ENCODE measurements at regions not wholly inside any gene's neighbourhood (a gene's known extent, or its start where the extent isn't known, plus 50 kb on each side); places are given as distances from the start of the nearest gene placed in this dataset.

DNA sequence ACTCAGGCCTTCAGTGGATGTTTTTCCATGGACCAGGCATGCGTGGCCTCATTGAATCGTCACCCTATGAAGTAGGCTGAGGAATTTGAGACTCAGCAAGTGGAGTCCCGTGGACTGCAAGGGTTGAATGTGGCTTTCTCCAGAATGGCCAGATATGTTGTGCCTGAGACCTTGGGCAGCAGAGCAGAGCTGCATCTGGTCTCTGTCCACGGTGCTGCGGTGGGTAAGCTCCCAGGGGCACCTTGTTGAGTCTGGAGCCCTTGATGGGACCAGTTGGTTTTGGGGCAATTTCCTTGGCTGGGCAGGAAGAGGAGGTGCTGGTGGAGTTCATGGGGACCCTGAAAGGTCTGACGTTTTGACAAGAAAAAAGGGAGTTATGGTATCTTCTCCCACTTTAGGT lies 368.1 kb upstream of the EEF2KMT start:
- WGBS, 3 donors: 76 to 79% (median 78%) methylated on average over 6 of the region's 6 CpGs
- no peaks in the 10 kb centered on the region for H3K27me3 ChIP-seq (ENCODE audit: control insufficient read depth in 3 of 3, insufficient read depth in 3 of 3, low read length in 3 of 3)
- no peak overlapping the region for H3K27ac ChIP-seq (ENCODE audit: low read depth in 1 of 3, low read length in 2 of 3)
- H3K9me3 ChIP-seq (ENCODE audit: control insufficient read depth in 2 of 2, insufficient read depth in 1 of 2, low read depth in 1 of 2, low read length in 1 of 2): no peaks in the 10 kb centered on the region
- FAIRE-seq (no peak), DNase-seq (no peak)
- H3K36me3 ChIP-seq (ENCODE audit: control insufficient read depth in 3 of 3, insufficient read depth in 2 of 3, low read depth in 1 of 3, low read length in 3 of 3): no peaks in the 10 kb centered on the region
- H3K4me1 ChIP-seq (ENCODE audit: control insufficient read depth in 3 of 3, insufficient read depth in 2 of 3, low read depth in 1 of 3, low read length in 2 of 3): no peaks in the 10 kb centered on the region
- no peak overlapping the region for H3K4me3 ChIP-seq (ENCODE audit: low read depth in 1 of 3, low read length in 3 of 3)

DNA sequence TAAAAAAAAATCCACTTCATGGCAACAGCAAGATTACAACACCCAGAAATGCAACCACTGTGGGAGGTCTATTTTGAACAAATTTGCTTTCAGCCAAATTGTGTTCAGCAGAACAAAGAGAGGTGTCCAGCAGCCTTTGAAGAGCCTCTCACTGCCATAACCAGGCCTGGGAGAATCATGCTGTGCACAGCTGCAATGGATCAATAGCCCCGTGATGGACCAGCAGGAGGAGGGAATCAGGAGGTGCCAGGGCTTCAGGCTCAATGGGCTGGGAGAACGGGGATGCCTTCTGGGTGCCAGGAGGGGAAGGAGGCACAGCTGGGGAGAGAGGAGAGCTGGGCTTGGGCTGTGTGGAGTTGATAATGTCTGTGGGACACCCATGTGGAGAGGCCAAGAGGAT lies 366.2 kb upstream of the EEF2KMT start:
- no peaks in the 10 kb centered on the region for H3K27me3 ChIP-seq (ENCODE audit: control insufficient read depth in 3 of 3, insufficient read depth in 3 of 3, low read length in 3 of 3)
- no peaks in the 10 kb centered on the region for H3K4me1 ChIP-seq (ENCODE audit: control insufficient read depth in 3 of 3, insufficient read depth in 2 of 3, low read depth in 1 of 3, low read length in 2 of 3)
- H3K36me3 ChIP-seq (ENCODE audit: control insufficient read depth in 3 of 3, insufficient read depth in 2 of 3, low read depth in 1 of 3, low read length in 3 of 3): no peaks in the 10 kb centered on the region
- 32 to 39% (median 33%) methylated on average over 2 of the region's 2 CpGs for WGBS, 3 donors
- no peak for FAIRE-seq
- H3K9me3 ChIP-seq (ENCODE audit: control insufficient read depth in 2 of 2, insufficient read depth in 1 of 2, low read depth in 1 of 2, low read length in 1 of 2): no peaks in the 10 kb centered on the region
- no peak for DNase-seq
- no peak overlapping the region for H3K27ac ChIP-seq (ENCODE audit: low read depth in 1 of 3, low read length in 2 of 3)
- H3K4me3 ChIP-seq (ENCODE audit: low read depth in 1 of 3, low read length in 3 of 3): no peak overlapping the region

DNA sequence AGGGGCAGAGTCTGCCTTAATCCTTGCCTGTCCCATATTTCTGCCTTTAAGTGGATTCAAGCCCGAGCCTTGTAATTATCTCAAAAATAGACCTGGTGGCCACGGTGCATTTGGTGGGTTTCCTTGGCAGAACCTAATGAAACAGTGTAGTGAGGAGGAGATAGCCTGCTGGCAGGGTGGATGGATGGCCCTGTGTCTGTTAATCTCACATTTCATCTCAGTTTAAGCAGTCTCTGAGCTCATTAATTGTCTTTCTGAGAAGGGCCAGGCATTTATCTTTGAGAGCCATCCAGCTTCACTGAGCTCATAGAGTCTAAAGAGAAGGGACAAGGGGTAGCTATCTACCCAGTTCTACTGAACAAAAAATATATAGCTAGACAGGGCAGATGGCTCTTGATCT lies 364.0 kb upstream of the EEF2KMT start:
- Histone ChIP-seq H3K27ac (ENCODE audit: low read depth in 1 of 3, low read length in 2 of 3) (no peak overlapping the region), H3K9me3 (ENCODE audit: control insufficient read depth in 2 of 2, insufficient read depth in 1 of 2, low read depth in 1 of 2, low read length in 1 of 2) (no peaks in the 10 kb centered on the region), H3K36me3 (ENCODE audit: control insufficient read depth in 3 of 3, insufficient read depth in 2 of 3, low read depth in 1 of 3, low read length in 3 of 3) (no peaks in the 10 kb centered on the region), H3K27me3 (ENCODE audit: control insufficient read depth in 3 of 3, insufficient read depth in 3 of 3, low read length in 3 of 3) (no peaks in the 10 kb centered on the region), H3K4me3 (ENCODE audit: low read depth in 1 of 3, low read length in 3 of 3) (no peak overlapping the region), H3K4me1 (ENCODE audit: control insufficient read depth in 3 of 3, insufficient read depth in 2 of 3, low read depth in 1 of 3, low read length in 2 of 3) (no peaks in the 10 kb centered on the region)
- 59 to 71% (median 64%) methylated on average over 2 of the region's 2 CpGs for WGBS, 3 donors
- DNase-seq: no peak
- FAIRE-seq: no peak

DNA sequence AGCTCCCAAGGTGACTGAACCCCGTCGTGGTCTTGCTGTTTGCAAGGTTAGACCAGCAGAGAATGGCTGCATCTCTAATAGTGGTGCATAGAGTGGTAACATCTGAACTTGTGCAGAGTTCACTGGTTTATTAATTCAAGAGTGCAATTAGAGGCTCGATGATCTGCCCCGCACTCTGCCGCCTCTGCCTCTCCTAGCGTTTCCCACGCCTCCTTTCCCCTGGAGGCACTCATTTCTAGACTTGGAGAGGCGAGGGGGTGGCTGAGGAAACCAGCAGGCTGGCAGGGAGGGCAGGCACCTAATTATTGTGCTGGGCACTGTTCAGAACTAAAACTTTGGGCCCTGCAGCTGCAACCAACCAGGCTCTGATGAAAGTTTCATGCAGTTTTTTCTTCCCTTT lies 363.5 kb upstream of the EEF2KMT start:
- no peaks in the 10 kb centered on the region for H3K36me3 ChIP-seq (ENCODE audit: control insufficient read depth in 3 of 3, insufficient read depth in 2 of 3, low read depth in 1 of 3, low read length in 3 of 3)
- WGBS, 3 donors: 57 to 69% (median 59%) methylated on average over 8 of the region's 8 CpGs
- H3K4me3 ChIP-seq (ENCODE audit: low read depth in 1 of 3, low read length in 3 of 3): no peak overlapping the region
- no peak overlapping the region for H3K27ac ChIP-seq (ENCODE audit: low read depth in 1 of 3, low read length in 2 of 3)
- no peaks in the 10 kb centered on the region for H3K4me1 ChIP-seq (ENCODE audit: control insufficient read depth in 3 of 3, insufficient read depth in 2 of 3, low read depth in 1 of 3, low read length in 2 of 3)
- FAIRE-seq (no peak), DNase-seq (no peak)
- H3K9me3 ChIP-seq (ENCODE audit: control insufficient read depth in 2 of 2, insufficient read depth in 1 of 2, low read depth in 1 of 2, low read length in 1 of 2): no peaks in the 10 kb centered on the region
- no peaks in the 10 kb centered on the region for H3K27me3 ChIP-seq (ENCODE audit: control insufficient read depth in 3 of 3, insufficient read depth in 3 of 3, low read length in 3 of 3)

DNA sequence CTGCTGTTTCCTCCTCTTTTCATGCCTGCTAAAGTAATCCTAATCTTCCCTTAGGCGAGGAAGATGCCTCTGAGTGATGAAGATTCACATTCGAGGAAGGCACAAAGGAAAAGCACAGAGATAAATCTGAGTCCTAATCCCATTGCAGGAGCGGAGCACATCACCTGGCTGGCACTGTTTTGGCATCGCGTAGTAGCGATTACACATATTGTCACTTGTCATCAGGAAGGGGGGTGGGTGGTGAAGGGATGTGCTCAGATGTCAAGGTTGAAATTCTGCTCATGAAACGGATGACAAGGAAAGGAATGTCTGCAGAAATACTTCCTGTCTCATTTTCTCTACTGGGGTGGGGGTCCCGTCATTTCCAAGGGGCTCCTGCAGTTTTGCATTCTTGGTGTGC lies 363.1 kb upstream of the EEF2KMT start:
- DNase-seq: no peak

DNA sequence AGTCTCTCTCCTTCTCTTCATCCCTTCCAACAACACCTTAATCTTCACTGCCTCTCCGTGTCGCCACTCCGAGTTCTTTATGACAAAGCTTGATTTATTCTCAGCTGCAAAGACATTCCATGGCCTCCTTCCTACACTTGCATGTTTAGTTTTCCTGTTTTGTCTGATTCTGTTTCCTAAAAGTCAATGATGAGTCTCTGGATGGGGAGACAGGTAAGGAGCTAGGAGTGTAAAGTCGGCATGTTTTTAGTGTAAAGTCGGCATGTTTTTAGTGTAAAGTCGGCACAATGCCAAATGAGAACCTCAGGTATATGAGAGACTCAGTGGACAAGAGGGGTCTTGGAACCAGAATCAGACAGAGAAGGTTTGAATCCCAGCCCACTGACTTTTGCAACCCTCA lies 362.3 kb upstream of the EEF2KMT start:
- no peak overlapping the region for H3K27ac ChIP-seq (ENCODE audit: low read depth in 1 of 3, low read length in 2 of 3)
- DNase-seq (no peak), FAIRE-seq (no peak)
- no peaks in the 10 kb centered on the region for H3K36me3 ChIP-seq (ENCODE audit: control insufficient read depth in 3 of 3, insufficient read depth in 2 of 3, low read depth in 1 of 3, low read length in 3 of 3)
- 73 to 92% (median 91%) methylated on average over 6 of the region's 6 CpGs for WGBS, 3 donors
- H3K27me3 ChIP-seq (ENCODE audit: control insufficient read depth in 3 of 3, insufficient read depth in 3 of 3, low read length in 3 of 3): no peaks in the 10 kb centered on the region
- no peak overlapping the region for H3K4me3 ChIP-seq (ENCODE audit: low read depth in 1 of 3, low read length in 3 of 3)
- no peaks in the 10 kb centered on the region for H3K9me3 ChIP-seq (ENCODE audit: control insufficient read depth in 2 of 2, insufficient read depth in 1 of 2, low read depth in 1 of 2, low read length in 1 of 2)
- H3K4me1 ChIP-seq (ENCODE audit: control insufficient read depth in 3 of 3, insufficient read depth in 2 of 3, low read depth in 1 of 3, low read length in 2 of 3): no peaks in the 10 kb centered on the region

More for the DNA sequence above, 363.1 kb upstream of the EEF2KMT start:
- WGBS, 3 donors: 65 to 70% (median 70%) methylated on average over 8 of the region's 8 CpGs
- no peak for FAIRE-seq
- H3K27me3 ChIP-seq (ENCODE audit: control insufficient read depth in 3 of 3, insufficient read depth in 3 of 3, low read length in 3 of 3): no peaks in the 10 kb centered on the region
- no peak overlapping the region for H3K27ac ChIP-seq (ENCODE audit: low read depth in 1 of 3, low read length in 2 of 3)
- no peaks in the 10 kb centered on the region for H3K4me1 ChIP-seq (ENCODE audit: control insufficient read depth in 3 of 3, insufficient read depth in 2 of 3, low read depth in 1 of 3, low read length in 2 of 3)
- no peaks in the 10 kb centered on the region for H3K36me3 ChIP-seq (ENCODE audit: control insufficient read depth in 3 of 3, insufficient read depth in 2 of 3, low read depth in 1 of 3, low read length in 3 of 3)
- no peak overlapping the region for H3K4me3 ChIP-seq (ENCODE audit: low read depth in 1 of 3, low read length in 3 of 3)
- no peaks in the 10 kb centered on the region for H3K9me3 ChIP-seq (ENCODE audit: control insufficient read depth in 2 of 2, insufficient read depth in 1 of 2, low read depth in 1 of 2, low read length in 1 of 2)

DNA sequence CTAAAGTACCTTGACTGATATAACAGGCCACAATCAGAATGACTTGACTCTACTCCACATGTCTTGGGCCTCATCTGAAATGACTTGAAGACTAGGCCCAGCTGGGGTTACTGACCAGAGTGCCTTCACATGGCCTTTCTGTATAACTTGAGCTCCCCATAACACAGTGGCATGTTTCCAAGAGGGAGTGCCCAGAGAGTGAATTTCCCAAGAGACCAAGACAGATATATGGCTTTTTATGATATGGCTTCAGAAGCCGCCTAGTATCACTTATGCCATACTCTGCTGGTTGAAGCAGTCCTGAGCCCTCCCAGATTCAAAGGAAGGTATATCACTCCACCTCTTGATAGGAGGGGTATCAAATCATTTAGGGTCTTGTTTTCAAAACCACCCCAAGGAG lies 357.5 kb upstream of the EEF2KMT start:
- no peaks in the 10 kb centered on the region for H3K9me3 ChIP-seq (ENCODE audit: control insufficient read depth in 2 of 2, insufficient read depth in 1 of 2, low read depth in 1 of 2, low read length in 1 of 2)
- H3K4me1 ChIP-seq (ENCODE audit: control insufficient read depth in 3 of 3, insufficient read depth in 2 of 3, low read depth in 1 of 3, low read length in 2 of 3): no peaks in the 10 kb centered on the region
- peaks cover 0 to 2% (median 0%) of the 10 kb centered on the region in 3 donors for H3K27me3 ChIP-seq (ENCODE audit: control insufficient read depth in 3 of 3, insufficient read depth in 3 of 3, low read length in 3 of 3)
- no peaks in the 10 kb centered on the region for H3K36me3 ChIP-seq (ENCODE audit: control insufficient read depth in 3 of 3, insufficient read depth in 2 of 3, low read depth in 1 of 3, low read length in 3 of 3)
- FAIRE-seq (no peak), DNase-seq (no peak)
- WGBS, 3 donors: 61 to 87% (median 62%) methylated on average over 1 of the region's 1 CpG
- no peak overlapping the region for H3K27ac ChIP-seq (ENCODE audit: low read depth in 1 of 3, low read length in 2 of 3)
- H3K4me3 ChIP-seq (ENCODE audit: low read depth in 1 of 3, low read length in 3 of 3): no peak overlapping the region

DNA sequence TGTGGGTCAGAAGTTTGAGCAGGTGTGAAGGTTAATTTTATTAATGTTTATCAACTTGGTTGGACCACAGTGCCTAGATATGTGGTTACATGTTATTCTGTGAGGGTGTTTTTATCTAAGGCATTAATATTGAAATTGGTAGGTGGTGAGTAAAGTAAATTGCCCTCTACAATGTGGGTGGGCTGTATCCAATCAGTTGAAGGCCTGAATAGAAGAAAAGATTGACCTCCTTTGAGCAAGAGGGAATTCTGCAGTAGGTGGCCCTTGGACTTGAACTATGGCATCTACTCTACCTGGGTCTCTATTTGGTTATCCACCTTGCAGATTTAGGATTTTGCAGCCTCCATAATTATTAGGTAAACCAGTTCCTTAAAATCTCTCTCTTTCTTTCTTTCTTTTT lies 356.8 kb upstream of the EEF2KMT start:
- Histone ChIP-seq H3K36me3 (ENCODE audit: control insufficient read depth in 3 of 3, insufficient read depth in 2 of 3, low read depth in 1 of 3, low read length in 3 of 3) (no peaks in the 10 kb centered on the region), H3K9me3 (ENCODE audit: control insufficient read depth in 2 of 2, insufficient read depth in 1 of 2, low read depth in 1 of 2, low read length in 1 of 2) (no peaks in the 10 kb centered on the region), H3K27me3 (ENCODE audit: control insufficient read depth in 3 of 3, insufficient read depth in 3 of 3, low read length in 3 of 3) (peaks cover 0 to 2% (median 0%) of the 10 kb centered on the region in 3 donors), H3K4me1 (ENCODE audit: control insufficient read depth in 3 of 3, insufficient read depth in 2 of 3, low read depth in 1 of 3, low read length in 2 of 3) (no peaks in the 10 kb centered on the region), H3K27ac (ENCODE audit: low read depth in 1 of 3, low read length in 2 of 3) (no peak overlapping the region), H3K4me3 (ENCODE audit: low read depth in 1 of 3, low read length in 3 of 3) (no peak overlapping the region)
- DNase-seq (no peak), FAIRE-seq (no peak)

DNA sequence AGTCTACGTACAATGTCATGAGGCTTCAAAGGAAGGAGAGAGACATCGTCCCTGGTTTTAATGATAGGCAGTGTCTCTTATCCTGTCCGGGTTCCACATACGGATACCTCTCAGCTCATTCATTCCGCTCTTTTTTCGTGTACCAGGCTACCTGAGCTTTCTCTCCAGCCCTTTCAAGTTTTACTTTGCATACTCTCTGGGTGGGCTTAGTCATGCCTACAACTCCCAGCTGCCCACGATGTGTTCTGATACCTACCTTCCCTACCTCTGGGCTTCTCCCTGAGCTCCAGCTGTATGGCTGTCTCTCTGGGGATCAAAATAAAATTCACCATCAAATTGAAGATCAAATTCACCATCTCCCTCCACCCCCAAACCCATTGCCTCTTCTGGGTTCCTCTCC lies 354.0 kb upstream of the EEF2KMT start:
- whole genome bisulfite sequencing, 3 donors: 42 to 53% (median 44%) methylated on average over 7 of the region's 7 CpGs
- FAIRE-seq: no peak
- Histone ChIP-seq H3K36me3 (ENCODE audit: control insufficient read depth in 3 of 3, insufficient read depth in 2 of 3, low read depth in 1 of 3, low read length in 3 of 3) (no peaks in the 10 kb centered on the region), H3K4me3 (ENCODE audit: low read depth in 1 of 3, low read length in 3 of 3) (no peak overlapping the region), H3K9me3 (ENCODE audit: control insufficient read depth in 2 of 2, insufficient read depth in 1 of 2, low read depth in 1 of 2, low read length in 1 of 2) (no peaks in the 10 kb centered on the region), H3K4me1 (ENCODE audit: control insufficient read depth in 3 of 3, insufficient read depth in 2 of 3, low read depth in 1 of 3, low read length in 2 of 3) (no peaks in the 10 kb centered on the region), H3K27me3 (ENCODE audit: control insufficient read depth in 3 of 3, insufficient read depth in 3 of 3, low read length in 3 of 3) (peaks cover 0 to 2% (median 0%) of the 10 kb centered on the region in 3 donors), H3K27ac (ENCODE audit: low read depth in 1 of 3, low read length in 2 of 3) (no peak overlapping the region)
- DNase-seq: no peak

Data from small intestine (tissue), 7 donors.